K562 (cell line): ENCODE measurements at regions not wholly inside any gene's neighbourhood (a gene's known extent, or its start where the extent isn't known, plus 50 kb on each side); places are given as distances from the start of the nearest gene placed in this dataset.

ENCODE experiments used
- ATAC-seq: fragments of 200-7000 bp; cut with Tn5 transposase; 3 replicates; pipeline ENCODE4 v1.9.1; 2020; ENCODE audit warnings: moderate library complexity
- BruUV-seq: library from RNA; stranded (reverse); fragments of 400-500 nt; replicated peaks from 2 replicates; lab custom pipeline; 2021; lab: Mats Ljungman, UMichigan
- CTCF ChIA-PET: fragments of 300-600 bp; formaldehyde crosslinking; extraction: SDS; loops from one replicate; lab custom pipeline; 2021; ENCODE audit warnings: low intra/inter-chr PET ratio; lab: Yijun Ruan, JAX
- POLR2A ChIA-PET: fragments of 300-600, 350-650 bp; sonication (Branson Sonifier 250); formaldehyde crosslinking; extraction: SDS; loops from one replicate; lab custom pipeline; 2021; ENCODE audit warnings: antibody characterized with exemption, inconsistent platforms; lab: Yijun Ruan, JAX
- DNase-seq, 4 experiments: peaks; one replicate each; pipeline versions ENCODE4 v3.0.0 to v3.0.0-alpha.2; 2011 to 2018; ENCODE audit warnings: low spot score in 3 of 4, mixed read lengths in 3 of 4; ENCODE audit errors: extremely low read depth in 1 of 4
- FAIRE-seq: peaks from 2 replicates; lab custom pipeline; 2011; peaks lifted over from hg19 to GRCh38; lab: Jason Lieb, UNC
- H2AFZ ChIP-seq: 2 replicates; pipeline ENCODE4 v1.6.0; 2011; ENCODE audit warnings: low read depth, low read length, control low read depth, inconsistent platforms
- H3K27ac ChIP-seq: fragments of 200-600 bp; 3 replicates; pipeline ENCODE4 v1.8.0; 2011; ENCODE audit warnings: low read depth, mild to moderate bottlenecking, control low read depth, inconsistent platforms, low read length, moderate library complexity, mixed read lengths; ENCODE audit errors: extremely low read depth
- H3K27me3 ChIP-seq, 2 experiments: fragments of 300-600 bp in 1 of 2; 2 replicates in 1 of 2; 3 replicates in 1 of 2; pipeline versions ENCODE4 v1.6.0 to v1.8.0; 2011; ENCODE audit warnings: inconsistent platforms in 2 of 2, low read length in 2 of 2, mild to moderate bottlenecking in 1 of 2, mixed read lengths in 1 of 2, moderate library complexity in 1 of 2; ENCODE audit not compliant: control insufficient read depth in 2 of 2, insufficient read depth in 2 of 2
- H3K36me3 ChIP-seq: fragments of 300-600 bp; 3 replicates; pipeline ENCODE4 v1.8.0; 2011; ENCODE audit warnings: mild to moderate bottlenecking, low read length, inconsistent platforms; ENCODE audit not compliant: control insufficient read depth, insufficient read depth
- H3K4me1 ChIP-seq, 2 experiments: fragments of 200-600 bp in 1 of 2; replicated peaks in 1 of 2; 2 replicates in 1 of 2; 3 replicates in 1 of 2; pipeline versions ENCODE4 v1.5.1 to v1.8.0; 2011; ENCODE audit warnings: inconsistent platforms in 2 of 2, low read length in 2 of 2, mild to moderate bottlenecking in 1 of 2, mixed read lengths in 1 of 2, moderate library complexity in 1 of 2; ENCODE audit not compliant: control insufficient read depth in 2 of 2, insufficient read depth in 2 of 2
- H3K4me2 ChIP-seq: 2 replicates; pipeline ENCODE4 v1.6.1; 2011; ENCODE audit warnings: low read length, control low read depth, inconsistent platforms, mixed read lengths; ENCODE audit not compliant: insufficient read depth
- H3K4me3 ChIP-seq: fragments of 200-600 bp; sonication (generic), shearing (Covaris generic); 2 replicates; pipeline ENCODE4 v1.5.1; 2016; ENCODE audit warnings: control low read depth, inconsistent platforms
- H3K79me2 ChIP-seq: fragments of 200-600 bp; 3 replicates; pipeline ENCODE4 v1.8.0; 2011; ENCODE audit warnings: low read length, inconsistent platforms; ENCODE audit not compliant: control insufficient read depth, insufficient read depth
- H3K9ac ChIP-seq, 2 experiments: 2 replicates each; pipeline versions ENCODE4 v1.6.0 to v1.6.1; 2011; ENCODE audit warnings: low read depth in 2 of 2, low read length in 2 of 2, control low read depth in 1 of 2, inconsistent platforms in 1 of 2, mild to moderate bottlenecking in 1 of 2, mixed read lengths in 1 of 2; ENCODE audit not compliant: insufficient read depth in 1 of 2
- H3K9me1 ChIP-seq: one replicate; pipeline ENCODE4 v1.6.0; 2011; ENCODE audit warnings: inconsistent platforms, mild to moderate bottlenecking, low read length, moderate library complexity; ENCODE audit not compliant: control insufficient read depth, insufficient read depth
- H3K9me3 ChIP-seq: replicated peaks from 2 replicates; pipeline ENCODE4 v1.5.1; 2011; ENCODE audit warnings: low read depth, low read length, inconsistent platforms; ENCODE audit not compliant: control insufficient read depth, insufficient read depth
- H4K20me1 ChIP-seq: replicated peaks from 2 replicates; pipeline ENCODE4 v1.6.1; 2011; ENCODE audit warnings: low read length, inconsistent platforms, mixed read lengths; ENCODE audit not compliant: control insufficient read depth, insufficient read depth
- ATF1 ChIP-seq, 2 experiments: fragments of 450-650 bp in 1 of 2; IDR thresholded peaks; 2 replicates each; pipeline ENCODE4 v1.6.1; 2016; ENCODE audit warnings: missing compliant biosample characterization in 1 of 2, missing genetic modification characterization in 1 of 2
- BDP1 ChIP-seq: IDR thresholded peaks from 3 replicates; pipeline ENCODE4 v1.6.1; 2011; ENCODE audit not compliant: insufficient read length, insufficient read depth
- CBX3 ChIP-seq, 2 experiments: IDR thresholded peaks; 1 replicate in 1 of 2; 2 replicates in 1 of 2; pipeline ENCODE4 v1.6.1; 2012; ENCODE audit warnings: inconsistent platforms in 2 of 2, low read length in 2 of 2, borderline replicate concordance in 1 of 2, control low read depth in 1 of 2
- CREM ChIP-seq: IDR thresholded peaks from 2 replicates; pipeline ENCODE4 v1.6.1; 2014; ENCODE audit warnings: antibody characterized with exemption, low read depth
- CXXC5 ChIP-seq: fragments of 250-450 bp; sonication (Bioruptor Pico); IDR thresholded peaks from 2 replicates; pipeline ENCODE4 v1.8.0; 2022; ENCODE audit warnings: inconsistent platforms, mild to moderate bottlenecking, moderate library complexity
- ETV1 ChIP-seq: fragments of 450-650 bp; conservative IDR thresholded peaks from 2 replicates; pipeline ENCODE4 v1.6.1; 2016; ENCODE audit warnings: missing genetic modification characterization, control low read depth, low read depth, missing compliant biosample characterization
- HINFP ChIP-seq: fragments of 450-650 bp; conservative IDR thresholded peaks from 2 replicates; pipeline ENCODE4 v1.6.1; 2016; ENCODE audit warnings: missing genetic modification characterization, low read depth, mild to moderate bottlenecking, control low read depth, missing compliant biosample characterization
- JUND ChIP-seq, 2 experiments: IDR thresholded peaks; 2 replicates in 1 of 2; 3 replicates in 1 of 2; pipeline ENCODE4 v1.6.1; 2011; ENCODE audit warnings: borderline replicate concordance in 2 of 2, low read depth in 2 of 2, low read length in 2 of 2, improper control_type of control experiment in 1 of 2, missing biosample characterization in 1 of 2, missing genetic modification characterization in 1 of 2, missing genetic modification reagents in 1 of 2
- KLF6 ChIP-seq: fragments of 250-450 bp; sonication (Bioruptor Pico); IDR thresholded peaks from 2 replicates; pipeline ENCODE4 v1.4.0; 2020; ENCODE audit warnings: mild to moderate bottlenecking, moderate library complexity, borderline replicate concordance
- LEF1 ChIP-seq: fragments of 450-650 bp; IDR thresholded peaks from 2 replicates; pipeline ENCODE4 v1.6.1; 2016; ENCODE audit warnings: mild to moderate bottlenecking
- MCM5 ChIP-seq: fragments of 450-650 bp; IDR thresholded peaks from 2 replicates; pipeline ENCODE4 v1.6.1; 2016; ENCODE audit warnings: low read depth
- MIER1 ChIP-seq: fragments of 450-650 bp; IDR thresholded peaks from 2 replicates; pipeline ENCODE4 v1.6.1; 2016; ENCODE audit warnings: antibody characterized with exemption, mild to moderate bottlenecking, low read depth
- NCOA1 ChIP-seq: fragments of 450-650 bp; IDR thresholded peaks from 2 replicates; pipeline ENCODE4 v1.6.1; 2016; ENCODE audit warnings: low read depth
- POLR2H ChIP-seq: IDR thresholded peaks from 2 replicates; pipeline ENCODE4 v1.6.1; 2016; ENCODE audit warnings: missing genetic modification characterization, low read depth, mild to moderate bottlenecking, control low read depth, missing compliant biosample characterization, moderate library complexity
- TRIM28 ChIP-seq: fragments of 450-650 bp; IDR thresholded peaks from 2 replicates; pipeline ENCODE4 v1.6.1; 2017
- ZBTB12 ChIP-seq: fragments of 250-450 bp; sonication (Bioruptor Pico); IDR thresholded peaks from 2 replicates; pipeline ENCODE4 v1.4.0; 2020
- ZNF146 ChIP-seq: IDR thresholded peaks from one replicate; pipeline ENCODE4 v1.6.1; 2018; ENCODE audit warnings: missing compliant biosample characterization; ENCODE audit not compliant: unreplicated experiment
- ZNF197 ChIP-seq: fragments of 200-800 bp; sonication (Bioruptor generic); IDR thresholded peaks from 2 replicates; pipeline ENCODE4 v1.6.1; 2016; ENCODE audit warnings: low read depth, missing genetic modification characterization, missing compliant biosample characterization
- ZNF655 ChIP-seq: fragments of 250-450 bp; sonication (Bioruptor Pico); IDR thresholded peaks from 2 replicates; pipeline ENCODE4 v1.5.0; 2021
- ZNF766 ChIP-seq: fragments of 200-800 bp; sonication (Bioruptor generic); conservative IDR thresholded peaks from 2 replicates; pipeline ENCODE4 v1.6.1; 2016; ENCODE audit warnings: missing genetic modification characterization, missing compliant biosample characterization
- WGBS: fragments of 100-300 bp; shearing (Covaris generic); methylation state at CpG from one replicate; pipeline ENCODE4 v1.1.6; 2016; ENCODE audit warnings: low coverage, mixed read lengths; ENCODE audit not compliant: insufficient coverage; ENCODE audit errors: missing lambda C conversion rate; 5-methylcytosine and 5-hydroxymethylcytosine counted together
- in situ Hi-C: fragments of 300-500 bp; cut with MboI; formaldehyde crosslinking; loops from 4 replicates; pipeline ENCODE4 v1.15.0; 2018; ENCODE audit warnings: inconsistent platforms, mixed read lengths
- intact Hi-C: fragments of 100-400 bp; cut with micrococcal nuclease; formaldehyde crosslinking; loops from 2 replicates; pipeline ENCODE4 v1.14.2; 2022

- Histone ChIP-seq H3K9me3 (no peaks in the 10 kb centered on the region), H2AFZ (no peak overlapping the region), H3K36me3 (no peaks in the 10 kb centered on the region), H3K79me2 (no peaks in the 10 kb centered on the region), H3K4me2 (no peak overlapping the region), H3K9ac (no peak overlapping the region), H3K4me1 (no peaks in the 10 kb centered on the region), H3K9me1 (no peaks in the 10 kb centered on the region), H4K20me1 (no peaks in the 10 kb centered on the region; the same call in 1 of the 2 replicates), H3K27ac (no peak overlapping the region), H3K4me3 (no peak overlapping the region), H3K27me3 (no peaks in the 10 kb centered on the region)
- intact Hi-C loops: no loop called here
- CTCF ChIA-PET: no interaction called here
- BruUV-seq: no TSS peak
- WGBS: 0% methylated on average over 6 of the region's 6 CpGs
- ATAC-seq (0 out of 3 replicates have a peak, but pooled peaks have one; percentile 39), DNase-seq (peak; percentile 27 to 57 (median 33)), FAIRE-seq (peak; percentile 69)
- in situ Hi-C loops: no loop called here
- POLR2A ChIA-PET: no interaction called here
- TF ChIP-seq KLF6 (CRISPR knock-in tag) (no peak), CXXC5 (CRISPR knock-in tag) (peak; percentile 30; the same call in 1 of the 2 replicates), ZBTB12 (CRISPR knock-in tag) (0 out of 2 replicates have a peak, but pooled peaks have one; percentile 15), MIER1 (peak; percentile 94), POLR2H (no peak), ZNF655 (CRISPR knock-in tag) (no peak), CBX3 (IDR thresholded peaks at IDR 0.05; ENCODE audit: borderline replicate concordance in 1 of 2, low read length in 2 of 2) (no peak), MCM5 (no peak), ETV1 (tag) (no peak), TRIM28 (no peak), ATF1 (CRISPR knock-in tag; IDR thresholded peaks at IDR 0.05) (peak; percentile 31; the same call in 1 of the 2 replicates), ATF1 (tag; IDR thresholded peaks at IDR 0.05) (peak; percentile 83), ZNF146 (CRISPR knock-in tag) (no peak), HINFP (no peak), NCOA1 (peak; percentile 64; the same call in 1 of the 2 replicates), CREM (peak; percentile 94), JUND (IDR thresholded peaks at IDR 0.05; ENCODE audit: borderline replicate concordance, low read depth, low read length) (no peak; the same call in 1 of the 2 replicates), JUND (tag; IDR thresholded peaks at IDR 0.05; ENCODE audit: borderline replicate concordance, low read depth, low read length) (peak; percentile 24; the same call in 1 of the 3 replicates), ZNF197 (CRISPR knock-in tag) (peak; percentile 46; the same call in 1 of the 2 replicates), BDP1 (no peak), ZNF766 (CRISPR knock-in tag) (0 out of 2 replicates have a peak, but pooled peaks have one; percentile 31), LEF1 (no peak)
Measured at GRCh38 chr16:17784073-17784472, 313.3 kb upstream of the XYLT1 start.
